OCI-LY1 (cell line): ENCODE measurements at regions not wholly inside any gene's neighbourhood (a gene's known extent, or its start where the extent isn't known, plus 50 kb on each side); places are given as distances from the start of the nearest gene placed in this dataset.

ENCODE experiments used
- CTCF ChIP-seq: fragments of 200-600 bp; sonication (generic), shearing (Covaris generic); IDR thresholded peaks from 2 replicates; pipeline ENCODE4 v1.5.1; 2017; ENCODE audit warnings: mild to moderate bottlenecking, antibody characterized with exemption, low read length, moderate library complexity, mixed read lengths
- EZH2 ChIP-seq: fragments of 200-600 bp; sonication (generic), shearing (Covaris generic); IDR thresholded peaks from 2 replicates; pipeline ENCODE4 v1.8.0; 2017; ENCODE audit warnings: borderline replicate concordance, mixed run types, mild to moderate bottlenecking, antibody characterized with exemption, low read length, moderate library complexity, mixed read lengths

GRCh38 chr20:47887477-47888080, 102.3 kb upstream of the SULF2 start:
- no peak for TF ChIP-seq CTCF
- no peak for TF ChIP-seq EZH2
